ENCODE measurements at regions not wholly inside any gene's neighbourhood (a gene's known extent, or its start where the extent isn't known, plus 50 kb on each side); places are given as distances from the start of the nearest gene placed in this dataset.
"Not testable (repeated sequence)": the region's sequence is repeated elsewhere in the genome, so short reads cannot be mapped to it uniquely, and the experiment has no call there.

- Histone ChIP-seq H3K14ac (ENCODE audit: low read length) (no peak overlapping the region), H3K4me2 (ENCODE audit: low read length) (no peak overlapping the region), H3K27me3 (ENCODE audit: insufficient read depth, low read length) (no peaks in the 10 kb centered on the region), H3K79me1 (ENCODE audit: low read length) (peaks cover 2% of the 10 kb centered on the region), H3K4me1 (ENCODE audit: control insufficient read depth in 1 of 2, insufficient read depth in 2 of 2, low read length in 2 of 2) (no peaks in the 10 kb centered on the region), H3K4ac (ENCODE audit: low read depth, low read length) (no peak overlapping the region), H3K4me3 (ENCODE audit: low read depth, low read length) (no peak overlapping the region), H4K8ac (ENCODE audit: low read depth, low read length) (no peak overlapping the region), H2BK12ac (ENCODE audit: low read length) (no peak overlapping the region), H2BK5ac (ENCODE audit: low read depth, low read length, poor library complexity) (no peak overlapping the region), H3K9me3 (ENCODE audit: insufficient read depth, low read depth, low read length) (no peaks in the 10 kb centered on the region), H2AK5ac (ENCODE audit: low read length) (no peak overlapping the region), H4K12ac (ENCODE audit: low read depth, low read length) (no peak overlapping the region), H3K36me3 (ENCODE audit: control insufficient read depth in 1 of 2, insufficient read depth in 2 of 2, low read length in 2 of 2) (no peaks in the 10 kb centered on the region), H3K79me2 (ENCODE audit: control insufficient read depth, insufficient read depth, low read length, poor library complexity) (no peaks in the 10 kb centered on the region), H3K9ac (ENCODE audit: low read length) (no peak overlapping the region), H2BK120ac (ENCODE audit: insufficient read depth, low read length, poor library complexity) (no peak overlapping the region), H3K27ac (ENCODE audit: low read depth, low read length) (no peak overlapping the region), H3K23ac (ENCODE audit: low read length) (no peak overlapping the region), H2AFZ (ENCODE audit: insufficient read depth, low read length, poor library complexity) (no peak overlapping the region), H3K18ac (ENCODE audit: low read length) (no peak overlapping the region), H4K91ac (ENCODE audit: low read depth, low read length) (no peak overlapping the region)
- DNase-seq: no peak
- no CpG with 5 or more reads among the region's 1 CpG for WGBS (ENCODE audit: extremely low coverage, insufficient coverage, insufficient read length)
Observed at GRCh38 chr14:51465486-51465885, 186.2 kb upstream of the FRMD6 start.

- H3K27ac ChIP-seq (ENCODE audit: low read depth, low read length); H2BK120ac ChIP-seq (ENCODE audit: insufficient read depth, low read length, poor library complexity); DNase-seq; H3K9me3 ChIP-seq (ENCODE audit: insufficient read depth, low read depth, low read length); H3K36me3 ChIP-seq (ENCODE audit: control insufficient read depth in 1 of 2, insufficient read depth in 2 of 2, low read length in 2 of 2); H3K23ac ChIP-seq (ENCODE audit: low read length); H3K4me3 ChIP-seq (ENCODE audit: low read depth, low read length); H4K8ac ChIP-seq (ENCODE audit: low read depth, low read length); H3K18ac ChIP-seq (ENCODE audit: low read length); H3K4me1 ChIP-seq (ENCODE audit: control insufficient read depth in 1 of 2, insufficient read depth in 2 of 2, low read length in 2 of 2); H2BK12ac ChIP-seq (ENCODE audit: low read length); H4K91ac ChIP-seq (ENCODE audit: low read depth, low read length); H2AFZ ChIP-seq (ENCODE audit: insufficient read depth, low read length, poor library complexity); H2BK5ac ChIP-seq (ENCODE audit: low read depth, low read length, poor library complexity); H3K79me2 ChIP-seq (ENCODE audit: control insufficient read depth, insufficient read depth, low read length, poor library complexity); H4K12ac ChIP-seq (ENCODE audit: low read depth, low read length); H3K9ac ChIP-seq (ENCODE audit: low read length); H3K79me1 ChIP-seq (ENCODE audit: low read length); H3K4ac ChIP-seq (ENCODE audit: low read depth, low read length); H3K4me2 ChIP-seq (ENCODE audit: low read length); H3K27me3 ChIP-seq (ENCODE audit: insufficient read depth, low read length); H3K14ac ChIP-seq (ENCODE audit: low read length); H2AK5ac ChIP-seq (ENCODE audit: low read length): not testable (repeated sequence)
- no CpG with 5 or more reads among the region's 23 CpGs for WGBS (ENCODE audit: extremely low coverage, insufficient coverage, insufficient read length)
Observed at GRCh38 chr14:51467392-51467791, 184.3 kb upstream of the FRMD6 start.

- H3K9ac ChIP-seq (ENCODE audit: low read length): no peak overlapping the region
- H3K4me2 ChIP-seq (ENCODE audit: low read length): no peak overlapping the region
- no peaks in the 10 kb centered on the region for H3K79me1 ChIP-seq (ENCODE audit: low read length)
- H3K14ac ChIP-seq (ENCODE audit: low read length): no peak overlapping the region
- H3K79me2 ChIP-seq (ENCODE audit: control insufficient read depth, insufficient read depth, low read length, poor library complexity): no peaks in the 10 kb centered on the region
- no peak overlapping the region for H3K27ac ChIP-seq (ENCODE audit: low read depth, low read length)
- H2AK5ac ChIP-seq (ENCODE audit: low read length): no peak overlapping the region
- H3K36me3 ChIP-seq (ENCODE audit: control insufficient read depth in 1 of 2, insufficient read depth in 2 of 2, low read length in 2 of 2): no peaks in the 10 kb centered on the region
- H3K9me3 ChIP-seq (ENCODE audit: insufficient read depth, low read depth, low read length): peaks cover 2% of the 10 kb centered on the region
- no peak overlapping the region for H3K4me3 ChIP-seq (ENCODE audit: low read depth, low read length)
- H2BK12ac ChIP-seq (ENCODE audit: low read length): no peak overlapping the region
- no peak overlapping the region for H4K12ac ChIP-seq (ENCODE audit: low read depth, low read length)
- H3K23ac ChIP-seq (ENCODE audit: low read length): no peak overlapping the region
- no CpG with 5 or more reads among the region's 3 CpGs for WGBS (ENCODE audit: extremely low coverage, insufficient coverage, insufficient read length)
- H3K27me3 ChIP-seq (ENCODE audit: insufficient read depth, low read length): no peaks in the 10 kb centered on the region
- no peak overlapping the region for H2BK5ac ChIP-seq (ENCODE audit: low read depth, low read length, poor library complexity)
- no peak overlapping the region for H4K8ac ChIP-seq (ENCODE audit: low read depth, low read length)
- DNase-seq: no peak
- no peak overlapping the region for H2AFZ ChIP-seq (ENCODE audit: insufficient read depth, low read length, poor library complexity)
- H3K4me1 ChIP-seq (ENCODE audit: control insufficient read depth in 1 of 2, insufficient read depth in 2 of 2, low read length in 2 of 2): peaks cover 0 to 2% of the 10 kb centered on the region in 2 experiments
- no peak overlapping the region for H3K18ac ChIP-seq (ENCODE audit: low read length)
- H2BK120ac ChIP-seq (ENCODE audit: insufficient read depth, low read length, poor library complexity): no peak overlapping the region
- no peak overlapping the region for H3K4ac ChIP-seq (ENCODE audit: low read depth, low read length)
- H4K91ac ChIP-seq (ENCODE audit: low read depth, low read length): no peak overlapping the region
Observed at GRCh38 chr14:51468523-51468922, 183.2 kb upstream of the FRMD6 start.

DNA sequence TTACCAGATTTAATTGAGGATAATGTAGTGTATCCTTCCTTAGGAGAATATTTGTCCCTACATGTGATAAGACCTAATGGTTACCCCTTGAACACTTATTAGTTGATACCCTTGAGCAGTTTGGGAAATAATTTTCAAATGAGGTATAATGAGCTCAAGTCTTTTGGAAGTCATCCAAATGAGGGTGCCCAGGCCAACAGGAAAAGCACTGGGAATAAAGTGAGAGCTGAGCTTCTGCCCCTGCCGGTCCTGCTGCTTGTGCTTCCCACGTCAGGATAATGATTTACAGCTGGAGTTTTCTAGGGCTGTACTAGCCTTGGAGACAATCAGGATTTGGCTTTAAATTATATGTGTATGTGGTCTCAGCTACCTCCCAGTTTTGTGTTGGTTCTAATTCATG is 178.8 kb upstream of the FRMD6 start:
- Histone ChIP-seq H4K8ac (ENCODE audit: low read depth, low read length) (no peak overlapping the region), H2BK12ac (ENCODE audit: low read length) (no peak overlapping the region), H3K27ac (ENCODE audit: low read depth, low read length) (no peak overlapping the region), H2BK5ac (ENCODE audit: low read depth, low read length, poor library complexity) (no peak overlapping the region), H2AFZ (ENCODE audit: insufficient read depth, low read length, poor library complexity) (no peak overlapping the region), H2AK5ac (ENCODE audit: low read length) (no peak overlapping the region), H3K18ac (ENCODE audit: low read length) (no peak overlapping the region), H4K12ac (ENCODE audit: low read depth, low read length) (no peak overlapping the region), H3K9ac (ENCODE audit: low read length) (no peak overlapping the region), H2BK120ac (ENCODE audit: insufficient read depth, low read length, poor library complexity) (no peak overlapping the region), H3K23ac (ENCODE audit: low read length) (no peak overlapping the region), H3K4me2 (ENCODE audit: low read length) (no peak overlapping the region), H3K14ac (ENCODE audit: low read length) (no peak overlapping the region), H3K4ac (ENCODE audit: low read depth, low read length) (no peak overlapping the region), H3K4me3 (ENCODE audit: low read depth, low read length) (no peak overlapping the region), H3K79me1 (ENCODE audit: low read length) (no peaks in the 10 kb centered on the region), H3K79me2 (ENCODE audit: control insufficient read depth, insufficient read depth, low read length, poor library complexity) (no peaks in the 10 kb centered on the region), H3K36me3 (ENCODE audit: control insufficient read depth in 1 of 2, insufficient read depth in 2 of 2, low read length in 2 of 2) (no peaks in the 10 kb centered on the region), H3K27me3 (ENCODE audit: insufficient read depth, low read length) (no peaks in the 10 kb centered on the region), H4K91ac (ENCODE audit: low read depth, low read length) (no peak overlapping the region), H3K9me3 (ENCODE audit: insufficient read depth, low read depth, low read length) (peaks cover 2% of the 10 kb centered on the region), H3K4me1 (ENCODE audit: control insufficient read depth in 1 of 2, insufficient read depth in 2 of 2, low read length in 2 of 2) (peaks cover 0 to 2% of the 10 kb centered on the region in 2 experiments)
- no peak for DNase-seq
- WGBS (ENCODE audit: extremely low coverage, insufficient coverage, insufficient read length): no CpG with 5 or more reads among the region's 2 CpGs

All from trophoblast cell (in vitro differentiated cells and primary cell).